ENCODE measurements at regions not wholly inside any gene's neighbourhood (a gene's known extent, or its start where the extent isn't known, plus 50 kb on each side); places are given as distances from the start of the nearest gene placed in this dataset.

DNA sequence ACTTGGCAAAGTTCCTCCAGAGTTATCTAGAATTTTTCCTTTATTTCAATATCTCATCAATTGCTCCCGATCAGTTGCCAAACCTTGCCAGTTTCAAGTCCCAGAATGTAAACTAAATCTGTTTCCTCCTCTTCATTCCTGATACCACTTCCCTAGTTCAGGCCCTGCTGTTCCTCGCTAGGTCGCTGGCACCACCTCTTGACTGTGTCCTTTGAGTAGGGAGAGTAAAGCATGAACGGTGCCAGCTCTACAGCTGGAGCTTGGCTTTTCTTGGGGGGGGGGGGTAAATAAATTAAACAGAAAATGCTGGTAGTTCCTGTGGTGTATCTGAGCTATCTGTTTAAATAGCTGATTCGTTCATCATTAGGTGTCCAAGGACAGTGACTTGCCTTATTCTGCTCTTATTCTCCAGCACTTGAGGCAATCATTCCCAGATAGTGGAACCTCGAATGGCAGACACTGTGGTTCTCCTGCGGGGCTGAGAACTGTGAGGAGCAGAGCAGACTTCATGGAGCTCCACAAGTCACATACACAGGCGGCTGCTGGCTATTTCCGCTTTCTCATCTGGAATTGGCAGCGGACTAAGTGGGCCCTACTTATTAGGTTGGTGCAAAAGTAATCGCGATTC is 168.3 kb upstream of the FAT1 start:
- no peak for FAIRE-seq

DNA sequence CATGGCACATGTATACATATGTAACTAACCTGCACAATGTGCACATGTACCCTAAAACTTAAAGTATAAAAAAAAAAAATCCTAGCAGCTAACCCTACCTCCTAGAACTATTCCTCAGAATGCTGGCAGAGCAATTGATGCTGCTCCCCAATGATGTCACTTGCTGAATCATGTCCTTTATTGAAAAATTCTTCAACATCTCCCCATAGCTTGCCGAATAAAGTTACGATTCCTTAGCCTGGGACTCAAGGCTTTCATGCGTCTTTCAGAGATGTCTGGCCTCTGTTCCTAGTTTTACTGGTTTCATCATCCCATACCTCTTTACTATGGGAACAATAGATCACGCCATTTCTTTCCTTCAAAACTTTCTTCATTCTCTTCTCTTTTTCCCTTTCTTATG is 174.7 kb upstream of the FAT1 start:
- no peak for FAIRE-seq

DNA sequence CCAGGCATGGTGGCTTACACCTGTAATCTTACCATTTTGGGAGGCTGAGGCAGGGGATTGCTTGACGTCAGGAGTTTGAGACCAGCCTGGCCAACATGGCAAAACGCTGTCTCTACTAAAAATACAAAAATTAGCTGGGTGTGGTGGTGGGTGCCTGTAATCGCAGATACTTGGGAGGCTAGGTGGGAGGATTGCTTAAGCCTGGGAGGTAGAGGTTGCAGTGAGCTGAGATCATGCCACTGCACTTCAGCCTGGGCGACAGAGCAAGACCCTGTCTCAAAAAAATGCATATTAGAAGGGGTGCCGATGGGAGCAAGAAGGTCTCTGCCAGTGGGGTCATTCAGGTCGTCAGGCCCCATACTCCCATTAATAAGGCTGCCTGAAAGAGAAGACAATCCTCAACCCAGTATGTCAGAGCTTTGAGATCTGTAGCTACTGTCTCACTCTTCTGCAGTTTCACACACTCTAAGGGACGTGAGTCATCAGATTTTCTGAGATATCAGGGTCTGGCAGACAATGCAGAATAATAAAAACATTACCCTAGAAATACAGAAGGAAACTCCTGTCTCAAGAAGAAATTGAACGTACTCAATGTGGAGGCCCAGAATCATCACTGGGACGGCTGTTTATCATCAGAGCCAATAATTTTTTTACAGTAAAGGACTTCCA is 176.7 kb upstream of the FAT1 start:
- no peak for FAIRE-seq

DNA sequence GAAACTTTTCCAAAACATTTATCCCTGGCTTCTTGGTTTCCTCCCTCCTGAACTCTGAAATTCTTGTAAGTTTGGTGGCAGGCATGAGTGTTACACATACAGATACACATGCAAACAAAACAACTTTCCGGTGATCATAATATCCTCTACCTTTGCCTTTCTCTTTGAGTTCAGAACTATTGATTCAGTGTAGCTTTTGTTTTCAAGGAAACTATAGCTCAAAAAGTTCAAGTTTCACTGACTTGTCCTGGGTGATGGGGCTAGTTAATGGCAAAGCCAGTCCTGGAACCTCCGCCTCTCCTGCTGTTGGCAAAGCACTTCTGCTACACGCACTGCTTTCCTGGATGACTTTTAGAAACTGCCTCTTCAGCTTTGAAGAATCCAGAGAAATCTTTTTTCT is 177.3 kb upstream of the FAT1 start:
- no peak for FAIRE-seq

GRCh38 chr4:186901850-186902249 is 178.2 kb upstream of the FAT1 start:
- no peak for FAIRE-seq

GRCh38 chr4:186902361-186902760 is 178.7 kb upstream of the FAT1 start:
- FAIRE-seq = no peak

DNA sequence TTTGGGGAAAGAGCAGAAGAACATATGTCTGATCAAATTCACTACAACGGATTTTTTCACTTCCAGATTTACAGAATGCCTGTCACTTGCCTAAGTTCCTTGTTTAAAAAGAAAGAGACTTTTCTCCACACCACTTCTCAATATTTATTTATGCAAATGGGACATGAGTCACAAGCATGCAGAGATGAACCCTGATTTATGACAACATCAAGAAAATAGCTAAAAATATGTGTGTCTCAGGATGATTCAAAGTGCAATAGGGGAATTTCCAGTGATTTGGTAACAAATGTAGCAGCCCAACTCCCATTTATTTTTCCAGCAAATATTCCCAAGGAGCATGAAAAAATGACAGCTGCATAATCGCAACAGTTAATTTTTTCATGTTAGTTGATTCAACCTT is 180.4 kb upstream of the FAT1 start:
- no peak for FAIRE-seq

DNA sequence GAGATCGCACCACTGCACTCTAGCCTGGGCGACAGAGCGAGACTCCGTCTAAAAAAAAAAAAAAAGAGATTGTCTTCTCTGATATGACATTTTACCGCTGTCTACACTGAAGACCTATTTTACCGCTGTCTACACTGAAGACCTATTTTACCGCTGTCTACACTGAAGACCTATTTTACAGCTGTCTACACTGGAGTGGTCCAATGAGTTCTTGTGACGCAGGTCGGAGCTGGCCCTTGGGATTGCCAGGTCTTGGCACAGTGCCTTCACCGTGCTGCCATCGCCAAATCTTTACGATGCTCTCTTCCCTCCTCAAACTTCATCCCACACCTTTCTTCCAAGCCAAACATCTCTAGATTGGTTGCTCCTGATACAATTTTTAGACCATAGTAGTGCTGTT is 183.1 kb upstream of the FAT1 start:
- FAIRE-seq = no peak

DNA sequence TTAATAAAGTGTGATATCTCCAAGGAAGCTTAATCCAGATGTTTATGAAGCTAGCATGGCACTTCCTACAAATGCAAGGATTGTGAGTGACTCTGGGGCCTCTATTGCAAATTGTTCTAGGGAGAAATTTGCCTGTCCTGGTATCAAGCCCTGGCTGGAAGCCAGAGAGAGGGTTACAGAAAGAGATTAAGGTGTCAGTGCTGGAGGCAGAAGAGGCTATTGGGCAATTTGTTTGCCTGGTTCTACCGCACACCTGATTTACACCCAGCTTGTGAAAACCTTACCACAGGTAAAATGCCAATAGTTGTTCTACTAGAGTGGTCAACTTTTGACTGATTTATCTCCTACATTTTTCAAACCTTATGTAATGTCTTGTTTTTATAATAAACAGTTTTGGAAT is 186.7 kb upstream of the FAT1 start:
- no peak for FAIRE-seq

GRCh38 chr4:186912606-186913005 is 188.9 kb upstream of the FAT1 start:
- no peak for FAIRE-seq

GRCh38 chr4:186915816-186916215 is 192.2 kb upstream of the FAT1 start:
- FAIRE-seq = no peak

DNA sequence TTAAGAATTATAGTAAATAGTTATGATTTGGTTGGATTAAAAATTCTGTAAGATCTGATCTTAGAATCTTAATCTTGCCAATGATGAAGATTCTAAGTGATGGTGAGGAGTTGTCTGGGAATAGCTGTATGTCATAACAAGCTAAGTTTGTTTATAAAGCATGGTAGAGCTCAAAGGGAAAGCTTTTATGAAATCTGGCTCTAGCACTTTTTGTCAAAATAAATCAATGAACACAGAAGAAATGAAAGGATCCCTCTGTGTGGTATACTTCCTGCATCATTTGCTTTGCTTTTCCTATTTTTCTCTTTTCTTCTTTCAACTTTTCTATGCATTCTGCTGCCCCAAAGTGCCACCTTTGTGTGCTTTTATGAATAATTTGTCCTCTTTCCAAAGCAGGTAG is 193.5 kb upstream of the FAT1 start:
- no peak for FAIRE-seq

DNA sequence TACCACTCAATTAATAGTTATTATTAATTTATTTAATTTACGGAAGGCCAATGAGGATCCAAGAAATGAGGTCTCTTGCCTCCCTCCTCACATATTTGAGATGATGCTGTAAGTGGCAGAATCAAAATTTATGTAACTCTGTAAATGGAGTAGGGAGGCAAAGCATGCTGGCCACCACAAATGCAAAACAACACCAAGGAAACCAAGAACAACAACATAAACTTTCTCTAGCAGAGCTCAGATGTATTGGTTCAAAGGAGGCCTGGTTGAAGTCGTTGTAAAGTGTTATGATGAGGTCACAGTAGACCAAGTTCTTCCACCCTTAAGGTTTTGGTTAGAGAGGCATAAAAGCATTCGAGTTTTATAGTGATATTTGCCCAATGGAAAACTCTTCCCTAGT is 194.8 kb upstream of the FAT1 start:
- no peak for FAIRE-seq

DNA sequence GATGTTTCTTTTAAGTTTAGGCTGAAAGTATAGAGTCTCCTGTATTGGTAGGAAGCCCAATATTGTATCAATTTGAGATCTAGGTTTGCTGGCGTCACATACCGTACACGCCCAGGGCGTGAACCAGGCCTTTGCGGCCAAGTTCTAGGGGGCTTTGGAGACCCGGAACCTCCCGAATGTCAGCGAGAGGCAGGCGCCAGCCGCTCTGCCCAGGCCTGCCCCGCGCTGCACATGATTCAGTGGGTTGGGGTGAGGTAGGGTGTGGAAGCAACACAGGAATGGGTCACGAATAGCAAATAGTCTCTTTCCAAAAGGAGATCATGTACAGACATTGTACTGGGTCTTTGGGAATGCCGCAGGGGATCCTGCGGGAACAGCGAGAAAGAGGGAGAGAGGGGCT is 195.7 kb upstream of the FAT1 start:
- FAIRE-seq = no peak

DNA sequence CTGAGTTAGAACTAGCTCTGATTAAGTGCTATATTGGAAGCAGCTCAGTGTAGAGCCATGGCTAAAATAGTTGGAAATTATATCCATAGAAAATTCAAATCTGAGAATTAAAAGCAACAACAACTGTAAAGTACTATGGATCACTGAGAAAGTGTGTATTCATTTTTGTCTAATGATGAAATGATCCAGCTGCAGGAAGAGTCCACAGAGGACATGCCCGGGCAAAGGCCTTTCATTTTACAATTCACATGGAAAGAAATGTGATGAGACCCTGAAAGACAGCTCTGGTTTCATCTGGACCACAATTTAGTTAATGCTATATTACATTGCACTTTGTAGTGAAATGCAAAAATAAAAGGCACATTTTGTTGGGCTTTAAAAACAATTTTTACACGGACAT is 196.8 kb upstream of the FAT1 start:
- FAIRE-seq = no peak

DNA sequence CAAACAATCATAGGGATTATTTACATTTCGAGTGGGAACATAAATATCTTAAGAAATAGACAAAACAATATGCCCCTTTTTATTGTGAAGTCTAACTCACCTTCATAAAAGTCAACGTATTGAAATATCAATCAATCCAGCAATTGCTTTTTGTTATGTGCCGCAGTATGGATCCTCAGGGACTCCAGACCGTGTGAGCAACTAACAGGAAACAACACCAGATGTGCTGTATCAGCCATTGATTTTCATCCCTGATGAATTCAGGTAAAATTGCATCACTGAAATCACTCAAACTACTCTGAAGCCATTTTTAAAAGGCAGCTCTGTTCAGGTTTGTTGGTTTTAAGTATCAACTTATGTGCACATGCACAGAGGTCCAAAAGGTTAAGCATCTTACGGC is 197.3 kb upstream of the FAT1 start:
- FAIRE-seq = no peak

DNA sequence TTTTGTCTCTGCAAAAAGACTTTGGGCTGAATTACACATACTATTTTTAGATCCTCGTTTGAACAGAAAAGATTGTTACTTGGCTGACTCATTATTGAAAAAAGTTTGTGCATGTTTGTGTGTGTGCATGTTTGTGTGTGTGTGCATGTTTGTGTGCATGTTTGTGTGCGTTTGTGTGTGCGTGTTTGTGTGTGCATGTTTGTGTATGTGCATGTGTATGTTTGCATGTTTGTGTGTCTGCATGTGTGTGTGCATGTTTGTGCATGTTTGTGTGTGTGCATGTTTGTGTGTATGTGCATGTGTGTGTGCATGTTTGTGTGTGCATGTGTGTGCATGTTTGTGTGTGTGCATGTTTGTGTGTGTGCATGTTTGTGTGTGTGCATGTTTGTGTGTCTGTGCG is 201.1 kb upstream of the FAT1 start:
- no peak for FAIRE-seq

- FAIRE-seq = no peak
These were observed 204.0 kb upstream of the FAT1 start for GRCh38 chr4:186927624-186928023.

DNA sequence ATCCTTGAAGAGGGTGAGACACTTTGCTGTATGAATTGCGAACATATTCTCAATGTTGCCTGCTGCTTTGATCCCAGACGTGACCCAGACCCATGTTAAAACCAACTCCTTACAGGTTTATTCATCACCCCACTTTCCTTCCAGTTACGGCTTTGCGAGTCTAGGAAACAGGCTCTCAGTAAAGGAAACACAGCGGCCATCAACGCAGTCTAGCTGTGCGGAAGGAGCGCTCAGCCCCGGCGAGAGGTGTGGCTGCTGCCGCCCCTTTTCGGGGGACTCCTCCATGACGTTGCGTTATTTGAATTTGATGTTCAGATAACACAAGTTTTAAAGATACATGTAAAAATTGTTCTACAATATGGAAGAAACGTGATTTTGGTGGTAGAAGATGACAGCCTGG is 206.4 kb upstream of the FAT1 start:
- no peak for FAIRE-seq

DNA sequence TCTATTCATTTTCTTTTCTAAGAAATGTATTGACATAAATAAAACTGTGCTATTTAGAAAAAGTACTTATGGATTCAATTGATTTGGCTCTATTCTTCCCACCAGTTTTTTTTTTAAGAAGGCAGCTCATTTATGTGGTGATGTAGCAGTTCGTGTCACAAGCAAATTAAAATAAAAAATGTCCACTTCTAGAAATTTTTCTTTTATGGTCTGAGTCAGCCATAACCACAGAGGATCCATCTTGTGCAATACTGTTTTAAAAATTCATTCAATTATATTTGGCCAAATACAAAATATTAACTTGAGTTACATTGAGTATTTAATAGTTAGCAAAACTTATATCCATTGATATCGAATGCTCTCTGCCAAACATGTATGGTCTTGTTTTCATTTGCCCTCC is 207.9 kb upstream of the FAT1 start:
- FAIRE-seq = no peak

- FAIRE-seq = no peak
These were observed 208.5 kb upstream of the FAT1 start for GRCh38 chr4:186932196-186932595.

- FAIRE-seq = no peak
These were observed 209.1 kb upstream of the FAT1 start for GRCh38 chr4:186932631-186933187.

GRCh38 chr4:186934244-186934643 is 210.6 kb upstream of the FAT1 start:
- FAIRE-seq = no peak

GRCh38 chr4:186934841-186935443 is 211.3 kb upstream of the FAT1 start:
- no peak for FAIRE-seq

DNA sequence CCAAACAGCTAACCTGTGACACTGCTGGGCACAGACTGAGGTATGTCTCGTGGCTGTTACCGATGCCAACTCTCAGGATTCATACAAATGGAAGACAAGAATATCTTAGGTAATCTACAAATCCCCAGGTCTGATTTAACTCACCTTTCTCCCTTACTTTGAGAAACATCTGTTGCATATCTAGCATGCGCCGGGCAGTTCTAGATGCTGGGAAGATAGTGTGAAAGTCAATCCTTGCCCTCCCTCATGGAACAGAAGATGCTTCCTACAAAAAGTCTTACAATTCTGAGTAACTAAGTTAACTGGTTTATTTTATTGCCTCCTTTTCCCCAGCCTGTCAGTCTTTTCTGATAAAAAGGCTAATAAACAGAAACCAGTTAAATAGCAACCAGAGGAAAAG is 212.2 kb upstream of the FAT1 start:
- no peak for FAIRE-seq

Data from A204.1 (cell line).